ENCODE measurements at regions not wholly inside any gene's neighbourhood (a gene's known extent, or its start where the extent isn't known, plus 50 kb on each side); places are given as distances from the start of the nearest gene placed in this dataset.
"Not testable (repeated sequence)": the region's sequence is repeated elsewhere in the genome, so short reads cannot be mapped to it uniquely, and the experiment has no call there.

DNA sequence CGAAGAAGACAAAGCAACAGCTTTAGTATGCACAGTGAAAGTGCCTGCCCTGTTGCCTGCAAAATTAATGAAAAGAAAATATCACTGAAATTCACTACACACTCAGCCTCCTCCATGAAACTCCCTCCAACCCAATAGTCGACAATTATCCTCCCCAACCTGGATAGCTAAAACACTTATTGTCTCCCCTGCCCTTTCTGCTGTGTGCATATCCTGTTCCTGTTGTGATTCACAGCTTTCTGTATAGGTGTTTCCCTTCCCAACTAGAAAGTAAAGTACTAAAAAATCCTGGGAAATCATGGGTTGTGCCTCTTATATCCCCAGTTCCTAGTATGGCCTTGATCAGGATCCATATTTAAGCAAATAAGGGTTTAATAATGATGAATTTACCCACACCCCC, 412.1 kb downstream of the LTN1 start:
- Mint-ChIP-seq H3K27me3 (ENCODE audit: low read depth, poor library complexity) (no peaks in the 10 kb centered on the region), H3K36me3 (ENCODE audit: low read depth) (peaks cover 5% of the 10 kb centered on the region), H3K9me3 (peaks cover 18% of the 10 kb centered on the region), H3K4me3 (no peak overlapping the region), H3K27ac (no peak overlapping the region), H3K4me1 (peaks cover 11% of the 10 kb centered on the region)
- DNase-seq = no peak
- TF ChIP-seq, protein P1, sequence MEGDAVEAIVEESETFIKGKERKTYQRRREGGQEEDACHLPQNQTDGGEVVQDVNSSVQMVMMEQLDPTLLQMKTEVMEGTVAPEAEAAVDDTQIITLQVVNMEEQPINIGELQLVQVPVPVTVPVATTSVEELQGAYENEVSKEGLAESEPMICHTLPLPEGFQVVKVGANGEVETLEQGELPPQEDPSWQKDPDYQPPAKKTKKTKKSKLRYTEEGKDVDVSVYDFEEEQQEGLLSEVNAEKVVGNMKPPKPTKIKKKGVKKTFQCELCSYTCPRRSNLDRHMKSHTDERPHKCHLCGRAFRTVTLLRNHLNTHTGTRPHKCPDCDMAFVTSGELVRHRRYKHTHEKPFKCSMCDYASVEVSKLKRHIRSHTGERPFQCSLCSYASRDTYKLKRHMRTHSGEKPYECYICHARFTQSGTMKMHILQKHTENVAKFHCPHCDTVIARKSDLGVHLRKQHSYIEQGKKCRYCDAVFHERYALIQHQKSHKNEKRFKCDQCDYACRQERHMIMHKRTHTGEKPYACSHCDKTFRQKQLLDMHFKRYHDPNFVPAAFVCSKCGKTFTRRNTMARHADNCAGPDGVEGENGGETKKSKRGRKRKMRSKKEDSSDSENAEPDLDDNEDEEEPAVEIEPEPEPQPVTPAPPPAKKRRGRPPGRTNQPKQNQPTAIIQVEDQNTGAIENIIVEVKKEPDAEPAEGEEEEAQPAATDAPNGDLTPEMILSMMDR (IDR thresholded peaks at IDR 0.05) = no peak

GRCh38 chr21:28579986-28580550, 412.6 kb downstream of the LTN1 start:
- H3K4me3 Mint-ChIP-seq = no peak overlapping the region
- H3K4me1 Mint-ChIP-seq = peaks cover 11% of the 10 kb centered on the region
- DNase-seq = peak; percentile 5
- H3K9me3 Mint-ChIP-seq = peaks cover 16% of the 10 kb centered on the region
- H3K27me3 Mint-ChIP-seq (ENCODE audit: low read depth, poor library complexity) = no peaks in the 10 kb centered on the region
- H3K27ac Mint-ChIP-seq = no peak overlapping the region
- peaks cover 5% of the 10 kb centered on the region for H3K36me3 Mint-ChIP-seq (ENCODE audit: low read depth)
- TF ChIP-seq, protein P1 (IDR thresholded peaks at IDR 0.05) = no peak

GRCh38 chr21:28568692-28569091, 424.0 kb downstream of the LTN1 start:
- TF ChIP-seq, protein P1 (IDR thresholded peaks at IDR 0.05) = no peak
- Mint-ChIP-seq H3K4me3 (no peak overlapping the region), H3K9me3 (peaks cover 10% of the 10 kb centered on the region), H3K4me1 (no peaks in the 10 kb centered on the region), H3K27me3 (ENCODE audit: low read depth, poor library complexity) (peaks cover 4% of the 10 kb centered on the region), H3K36me3 (ENCODE audit: low read depth) (peaks cover 7% of the 10 kb centered on the region), H3K27ac (no peak overlapping the region)
- DNase-seq = no peak

DNA sequence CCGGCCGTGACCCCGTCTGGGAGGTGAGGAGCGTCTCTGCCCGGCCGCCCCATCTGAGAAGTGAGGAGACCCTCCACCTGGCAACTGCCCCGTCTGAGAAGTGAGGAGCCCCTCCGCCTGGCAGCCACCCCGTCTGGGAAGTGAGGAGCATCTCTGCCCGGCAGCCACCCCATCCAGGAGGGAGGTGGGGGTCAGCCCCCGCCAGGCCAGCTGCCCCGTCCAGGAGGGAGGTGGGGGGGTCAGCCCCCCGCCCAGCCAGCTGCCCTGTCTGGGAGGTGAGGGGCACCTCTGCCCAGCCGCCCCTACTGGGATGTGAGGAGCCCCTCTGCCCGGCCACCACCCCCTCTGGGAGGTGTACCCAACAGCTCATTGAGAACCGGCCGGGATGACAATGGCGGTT, 428.7 kb downstream of the LTN1 start:
- H3K27me3 Mint-ChIP-seq (ENCODE audit: low read depth, poor library complexity); DNase-seq; H3K4me1 Mint-ChIP-seq; H3K27ac Mint-ChIP-seq; H3K4me3 Mint-ChIP-seq: not testable (repeated sequence)
- peaks cover 27% of the 10 kb centered on the region for H3K36me3 Mint-ChIP-seq (ENCODE audit: low read depth)
- peaks cover 52% of the 10 kb centered on the region for H3K9me3 Mint-ChIP-seq

GRCh38 chr21:28561772-28562171, 430.9 kb downstream of the LTN1 start:
- H3K4me3 Mint-ChIP-seq = no peak overlapping the region
- no peaks in the 10 kb centered on the region for H3K4me1 Mint-ChIP-seq
- peaks cover 72% of the 10 kb centered on the region for H3K9me3 Mint-ChIP-seq
- TF ChIP-seq, protein P1 (IDR thresholded peaks at IDR 0.05) = no peak
- peaks cover 6% of the 10 kb centered on the region for H3K27me3 Mint-ChIP-seq (ENCODE audit: low read depth, poor library complexity)
- no peak overlapping the region for H3K27ac Mint-ChIP-seq
- peaks cover 45% of the 10 kb centered on the region for H3K36me3 Mint-ChIP-seq (ENCODE audit: low read depth)
- DNase-seq = no peak

- TF ChIP-seq, protein P1 (IDR thresholded peaks at IDR 0.05) = no peak
- H3K4me1 Mint-ChIP-seq = peaks cover 20% of the 10 kb centered on the region
- no peak overlapping the region for H3K4me3 Mint-ChIP-seq
- H3K9me3 Mint-ChIP-seq = peaks cover 56% of the 10 kb centered on the region
- DNase-seq = no peak
- H3K36me3 Mint-ChIP-seq (ENCODE audit: low read depth) = peaks cover 31% of the 10 kb centered on the region
- no peaks in the 10 kb centered on the region for H3K27me3 Mint-ChIP-seq (ENCODE audit: low read depth, poor library complexity)
- H3K27ac Mint-ChIP-seq = peak overlapping the region; percentile 66
These were observed 437.8 kb downstream of the LTN1 start for GRCh38 chr21:28554660-28555475.

Measured in nephron progenitor cell (in vitro differentiated cells).